ENCODE measurements at regions not wholly inside any gene's neighbourhood (a gene's known extent, or its start where the extent isn't known, plus 50 kb on each side); places are given as distances from the start of the nearest gene placed in this dataset.

DNA sequence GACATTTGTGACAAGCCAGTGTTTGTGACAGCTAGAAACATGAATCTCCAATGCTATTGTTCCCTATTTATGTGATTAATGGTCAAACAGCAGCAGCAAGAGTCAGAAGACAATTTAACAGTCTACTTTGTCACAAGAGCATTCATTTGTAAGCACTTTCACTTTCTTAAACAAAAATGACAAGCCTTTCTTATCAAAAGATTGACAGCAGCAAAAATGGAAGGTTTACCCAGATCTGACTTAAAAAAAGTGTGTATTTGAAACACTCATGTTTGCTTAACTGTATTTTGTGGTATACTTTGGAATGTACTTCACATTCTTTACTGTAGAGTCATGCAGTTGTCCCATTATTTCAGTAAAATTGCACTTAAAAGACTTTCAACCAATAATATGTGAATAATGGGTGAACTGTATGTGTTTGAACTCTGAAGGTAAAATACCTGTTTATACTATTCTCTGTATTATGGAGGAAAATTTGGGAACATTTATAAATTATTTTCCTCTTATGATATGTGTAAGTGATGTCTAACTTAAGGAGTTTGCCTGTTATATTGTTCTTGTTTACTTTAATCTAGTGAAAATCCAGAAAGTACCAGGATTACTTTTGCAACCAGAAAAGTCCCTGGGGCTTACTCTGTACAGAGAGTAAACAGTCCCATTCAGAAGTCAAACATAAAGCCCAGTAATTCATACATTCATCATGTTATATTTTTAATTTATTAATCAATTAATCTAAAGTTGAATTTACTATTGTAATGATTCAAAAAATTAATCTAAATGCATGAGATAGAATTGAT lies 314.9 kb upstream of the TRAM1L1 start:
- Histone ChIP-seq H3K27me3 (ENCODE audit: control insufficient read depth in 2 of 2, insufficient read depth in 2 of 2, low read length in 2 of 2) (no peaks in the 10 kb centered on the region), H4K20me1 (replicated peaks; ENCODE audit: control insufficient read depth, extremely low read depth, insufficient read depth, low read length) (no peaks in the 10 kb centered on the region), H3K9ac (replicated peaks; ENCODE audit: extremely low read depth, insufficient read depth, low read length) (peak overlapping the region; percentile 39), H3K9me3 (replicated peaks; ENCODE audit: control insufficient read depth, insufficient read depth, low read length) (no peaks in the 10 kb centered on the region), H3K9me1 (replicated peaks; ENCODE audit: control insufficient read depth, extremely low read depth, insufficient read depth, low read length) (no peaks in the 10 kb centered on the region), H3K4me1 (ENCODE audit: control insufficient read depth, extremely low read depth, insufficient read depth, low read length) (peaks cover 7% of the 10 kb centered on the region), H3K4me3 (replicated peaks in 1 of 3; ENCODE audit: insufficient read depth in 1 of 3, low read depth in 1 of 3, low read length in 3 of 3) (peak overlapping the region in 1 of 3 experiments; percentile 52), H2AFZ (ENCODE audit: low read depth, low read length) (peak overlapping the region; percentile 73), H3K4me2 (ENCODE audit: insufficient read depth, low read length) (peak overlapping the region; percentile 89), H3K27ac (ENCODE audit: insufficient read depth, low read depth, low read length) (peak overlapping the region; percentile 58), H3K36me3 (ENCODE audit: control insufficient read depth in 2 of 2, extremely low read depth in 1 of 2, insufficient read depth in 2 of 2, low read length in 2 of 2) (no peaks in the 10 kb centered on the region), H3K79me2 (ENCODE audit: control insufficient read depth, insufficient read depth, low read length) (no peaks in the 10 kb centered on the region)
- dilution Hi-C loops (cut with MboI; ENCODE audit: extremely low pct_ligation_motif_present, low sequenced_read_pairs), result no loop called here
- intact Hi-C loops (cut with micrococcal nuclease), result no loop called here
- ChIA-PET POLR2A (no interaction called here), CTCF (interaction anchor here (1.4 to 1.7 kb wide), 2 partner anchors 9 to 12 kb away, joined by 3 to 5 read pairs; no protein-coding TSS in a partner anchor)
- BruUV-seq (replicated peaks), result no TSS peak
- FAIRE-seq (peak; percentile 55), DNase-seq (ENCODE audit: low read depth, low spot score) (peak; percentile 82)
- TF ChIP-seq, protein P1, sequence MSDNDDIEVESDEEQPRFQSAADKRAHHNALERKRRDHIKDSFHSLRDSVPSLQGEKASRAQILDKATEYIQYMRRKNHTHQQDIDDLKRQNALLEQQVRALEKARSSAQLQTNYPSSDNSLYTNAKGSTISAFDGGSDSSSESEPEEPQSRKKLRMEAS (IDR thresholded peaks at IDR 0.05; ENCODE audit: insufficient read depth, insufficient read length), result no peak
- TF ChIP-seq, protein P2, sequence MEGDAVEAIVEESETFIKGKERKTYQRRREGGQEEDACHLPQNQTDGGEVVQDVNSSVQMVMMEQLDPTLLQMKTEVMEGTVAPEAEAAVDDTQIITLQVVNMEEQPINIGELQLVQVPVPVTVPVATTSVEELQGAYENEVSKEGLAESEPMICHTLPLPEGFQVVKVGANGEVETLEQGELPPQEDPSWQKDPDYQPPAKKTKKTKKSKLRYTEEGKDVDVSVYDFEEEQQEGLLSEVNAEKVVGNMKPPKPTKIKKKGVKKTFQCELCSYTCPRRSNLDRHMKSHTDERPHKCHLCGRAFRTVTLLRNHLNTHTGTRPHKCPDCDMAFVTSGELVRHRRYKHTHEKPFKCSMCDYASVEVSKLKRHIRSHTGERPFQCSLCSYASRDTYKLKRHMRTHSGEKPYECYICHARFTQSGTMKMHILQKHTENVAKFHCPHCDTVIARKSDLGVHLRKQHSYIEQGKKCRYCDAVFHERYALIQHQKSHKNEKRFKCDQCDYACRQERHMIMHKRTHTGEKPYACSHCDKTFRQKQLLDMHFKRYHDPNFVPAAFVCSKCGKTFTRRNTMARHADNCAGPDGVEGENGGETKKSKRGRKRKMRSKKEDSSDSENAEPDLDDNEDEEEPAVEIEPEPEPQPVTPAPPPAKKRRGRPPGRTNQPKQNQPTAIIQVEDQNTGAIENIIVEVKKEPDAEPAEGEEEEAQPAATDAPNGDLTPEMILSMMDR (IDR thresholded peaks at IDR 0.05; ENCODE audit: extremely low read depth in 1 of 2, insufficient read depth in 1 of 2, low read depth in 1 of 2, low read length in 2 of 2), result no peak
- no peak for TF ChIP-seq EZH2 (IDR thresholded peaks at IDR 0.05; ENCODE audit: borderline replicate concordance, low read depth, low read length, severe bottlenecking)
- no peak for TF ChIP-seq GATA2 (IDR thresholded peaks at IDR 0.05; ENCODE audit: insufficient read depth, insufficient read length, low read depth, low read length)
- TF ChIP-seq MYC (IDR thresholded peaks at IDR 0.05; ENCODE audit: low read depth, low read length), result no peak
- no peak for TF ChIP-seq POLR2A (IDR thresholded peaks at IDR 0.05; ENCODE audit: low read depth, low read length)
- TF ChIP-seq POLR2AphosphoS5 (IDR thresholded peaks at IDR 0.05; ENCODE audit: insufficient read depth, low read depth, low read length), result no peak
- TF ChIP-seq FOS (IDR thresholded peaks at IDR 0.05; ENCODE audit: borderline replicate concordance, insufficient read depth, low read length), result peak; percentile 66
- peak; percentile 45 for TF ChIP-seq JUN (IDR thresholded peaks at IDR 0.05; ENCODE audit: borderline replicate concordance, insufficient read depth, insufficient read length, low read depth)
